ENCODE measurements at regions not wholly inside any gene's neighbourhood (a gene's known extent, or its start where the extent isn't known, plus 50 kb on each side); places are given as distances from the start of the nearest gene placed in this dataset.

- intact Hi-C loops (cut with DNase I; ENCODE audit: low total_unique reads) (no loop called here), in situ Hi-C loops (cut with MboI; ENCODE audit: low pct_ligation_motif_present in 1 of 4, low pct_unique_long_range_greater_than_20kb in 1 of 4, low sequenced_read_pairs in 3 of 4) (loop anchor here in 1 of 4 donors (25.0 kb wide), 1 partner anchor 181 kb away; no protein-coding TSS in a partner anchor)
- TF ChIP-seq CTCF (IDR thresholded peaks at IDR 0.05) (no peak), POLR2AphosphoS5 (IDR thresholded peaks at IDR 0.05) (no peak), EP300 (IDR thresholded peaks at IDR 0.05; ENCODE audit: low read depth) (no peak), POLR2A (IDR thresholded peaks at IDR 0.05) (no peak)
- Histone ChIP-seq H3K9me3 (no peaks in the 10 kb centered on the region), H3K4me1 (peaks cover 16 to 73% (median 36%) of the 10 kb centered on the region in 4 donors), H3K4me3 (no peak overlapping the region), H3K27me3 (no peaks in the 10 kb centered on the region), H3K27ac (no peak overlapping the region), H3K36me3 (no peaks in the 10 kb centered on the region)
- WGBS, 2 donors (ENCODE audit: low coverage in 1 of 2), result 49 to 82% methylated on average over 4 to 9 of the region's 9 CpGs
- DNase-seq, result no peak
Observed at GRCh38 chr20:50280851-50281655, 90.4 kb downstream of the CEBPB start.

DNA sequence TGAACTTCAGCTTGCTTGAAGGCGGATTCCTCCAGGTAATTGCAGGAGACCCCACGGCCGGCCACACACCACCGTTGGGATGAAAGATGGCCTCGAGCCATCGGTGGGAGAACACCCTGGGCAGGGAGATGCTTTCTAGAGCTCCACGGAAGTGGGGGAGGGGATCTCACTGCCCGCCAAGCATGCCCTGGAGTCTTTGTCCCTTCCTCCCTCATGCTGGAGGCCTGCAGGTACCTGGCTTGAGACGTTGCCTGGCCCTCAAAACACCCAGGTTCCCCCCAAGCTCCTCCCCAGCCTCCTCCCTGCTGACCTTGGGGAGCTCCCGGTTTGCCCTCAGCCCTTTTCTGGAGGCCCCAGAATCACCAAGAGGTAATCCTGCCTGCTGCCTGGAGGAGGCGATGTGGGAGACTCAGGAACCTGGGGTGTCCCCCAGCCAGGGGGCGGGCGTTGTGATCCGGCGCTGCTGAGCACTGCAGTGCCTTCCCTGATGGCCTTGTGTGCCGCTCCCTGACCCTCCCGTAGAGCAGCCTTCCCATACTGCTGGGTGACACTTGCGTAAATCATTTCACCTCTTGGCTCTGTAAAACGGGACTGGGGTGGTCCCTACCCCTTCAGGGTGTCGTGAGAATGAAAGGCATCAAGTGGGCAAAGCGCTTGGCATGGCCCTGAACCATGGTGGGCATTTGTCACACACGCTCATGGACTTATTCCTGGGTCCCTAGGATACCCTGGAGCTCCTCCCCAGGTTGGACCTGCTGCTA, 91.4 kb downstream of the CEBPB start:
- H3K36me3 ChIP-seq, result no peaks in the 10 kb centered on the region
- peaks cover 16 to 72% (median 34%) of the 10 kb centered on the region in 4 donors for H3K4me1 ChIP-seq
- no peak overlapping the region for H3K4me3 ChIP-seq
- no peak overlapping the region for H3K27ac ChIP-seq
- no peak for DNase-seq
- in situ Hi-C loops (cut with MboI; ENCODE audit: low pct_ligation_motif_present in 1 of 4, low pct_unique_long_range_greater_than_20kb in 1 of 4, low sequenced_read_pairs in 3 of 4) (loop anchor here in 1 of 4 donors (25.0 kb wide), 1 partner anchor 180 kb away; no protein-coding TSS in a partner anchor), intact Hi-C loops (cut with DNase I; ENCODE audit: low total_unique reads) (no loop called here)
- no peaks in the 10 kb centered on the region for H3K27me3 ChIP-seq
- no peaks in the 10 kb centered on the region for H3K9me3 ChIP-seq
- WGBS, 2 donors (ENCODE audit: low coverage in 1 of 2), result 85% methylated on average over 15 of the region's 22 CpGs; no CpG with 5 or more reads in 1 of the 2 donors
- no peak for TF ChIP-seq EP300 (IDR thresholded peaks at IDR 0.05; ENCODE audit: low read depth)
- no peak for TF ChIP-seq POLR2A (IDR thresholded peaks at IDR 0.05)
- TF ChIP-seq POLR2AphosphoS5 (IDR thresholded peaks at IDR 0.05), result no peak
- no peak for TF ChIP-seq CTCF (IDR thresholded peaks at IDR 0.05)

- Histone ChIP-seq H3K4me3 (no peak overlapping the region), H3K9me3 (no peaks in the 10 kb centered on the region), H3K36me3 (no peaks in the 10 kb centered on the region), H3K4me1 (peaks cover 10 to 65% (median 29%) of the 10 kb centered on the region in 4 donors), H3K27ac (peak overlapping the region in 1 of 4 donors; percentile 82), H3K27me3 (no peaks in the 10 kb centered on the region)
- no peak for DNase-seq
- intact Hi-C loops (cut with DNase I; ENCODE audit: low total_unique reads), result no loop called here
- no peak for TF ChIP-seq EP300 (IDR thresholded peaks at IDR 0.05; ENCODE audit: low read depth)
- in situ Hi-C loops (cut with MboI; ENCODE audit: low pct_ligation_motif_present in 1 of 4, low pct_unique_long_range_greater_than_20kb in 1 of 4, low sequenced_read_pairs in 3 of 4), result loop anchor here in 1 of 4 donors (25.0 kb wide), 1 partner anchor 180 kb away; no protein-coding TSS in a partner anchor
- whole genome bisulfite sequencing, 2 donors (ENCODE audit: low coverage in 1 of 2), result 70% methylated on average over 17 of the region's 17 CpGs; no CpG with 5 or more reads in 1 of the 2 donors
Observed at GRCh38 chr20:50282592-50283241, 92.1 kb downstream of the CEBPB start.

DNA sequence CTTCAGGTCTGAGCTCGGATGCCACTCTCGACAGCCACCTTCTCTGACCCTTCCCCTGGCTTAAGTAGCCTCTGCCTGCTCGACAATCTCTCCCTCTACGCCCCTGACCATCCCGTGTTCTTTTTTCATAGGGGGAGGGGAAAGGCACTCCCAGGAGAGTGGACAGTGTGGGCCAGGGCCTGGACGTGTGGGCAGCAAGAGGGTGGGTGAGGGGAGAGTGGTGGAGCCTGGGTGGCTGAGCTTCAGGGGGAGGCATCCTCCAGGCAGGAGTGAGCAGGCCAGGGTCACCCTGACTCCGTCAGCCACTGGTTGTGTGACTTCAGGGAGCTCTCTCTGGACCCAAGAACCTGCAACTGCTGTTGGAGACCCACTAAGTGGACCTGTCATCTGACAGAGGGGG, 92.7 kb downstream of the CEBPB start:
- Histone ChIP-seq H3K27ac (peak overlapping the region in 3 of 4 donors; percentile 71 to 82 (median 78)), H3K4me3 (no peak overlapping the region), H3K4me1 (peaks cover 10 to 59% (median 24%) of the 10 kb centered on the region in 4 donors), H3K9me3 (no peaks in the 10 kb centered on the region), H3K27me3 (no peaks in the 10 kb centered on the region), H3K36me3 (no peaks in the 10 kb centered on the region)
- intact Hi-C loops (cut with DNase I; ENCODE audit: low total_unique reads) (no loop called here), in situ Hi-C loops (cut with MboI; ENCODE audit: low pct_ligation_motif_present in 1 of 4, low pct_unique_long_range_greater_than_20kb in 1 of 4, low sequenced_read_pairs in 3 of 4) (loop anchor here in 1 of 4 donors (25.0 kb wide), 1 partner anchor 179 kb away; no protein-coding TSS in a partner anchor)
- TF ChIP-seq POLR2A (IDR thresholded peaks at IDR 0.05), result no peak
- no peak for TF ChIP-seq CTCF (IDR thresholded peaks at IDR 0.05)
- no peak for TF ChIP-seq POLR2AphosphoS5 (IDR thresholded peaks at IDR 0.05)
- no peak for TF ChIP-seq EP300 (IDR thresholded peaks at IDR 0.05; ENCODE audit: low read depth)
- 74% methylated on average over 7 of the region's 7 CpGs; no CpG with 5 or more reads in 1 of the 2 donors for WGBS, 2 donors (ENCODE audit: low coverage in 1 of 2)
- no peak for DNase-seq
